Tibial artery (tissue), 4 donors: ENCODE measurements at regions not wholly inside any gene's neighbourhood (a gene's known extent, or its start where the extent isn't known, plus 50 kb on each side); places are given as distances from the start of the nearest gene placed in this dataset.
A peak's percentile ranks its signal among the peaks of the same experiment; 100 is the strongest.

Source experiments
- DNase-seq, 2 donors: peaks; one replicate each; pipeline ENCODE4 v3.0.0-alpha.2; 2019
- H3K27ac ChIP-seq, 2 donors: fragments of 200-600 bp; sonication (generic) in 1 of 2; 1 replicate in 1 of 2; 2 replicates in 1 of 2; pipeline ENCODE4 v1.5.1; 2018 to 2019; ENCODE audit warnings: mild to moderate bottlenecking in 1 of 2
- H3K27me3 ChIP-seq, 2 donors: fragments of 200-600 bp; sonication (generic) in 1 of 2; one replicate each; pipeline versions ENCODE4 v1.5.1 to v1.6.0; 2016 to 2019
- H3K36me3 ChIP-seq, 3 donors: fragments of 200-600 bp; sonication (generic) in 2 of 3; one replicate each; pipeline ENCODE4 v1.5.1; 2016 to 2019; ENCODE audit warnings: mild to moderate bottlenecking in 2 of 3
- H3K4me1 ChIP-seq, 4 donors: fragments of 200-600 bp; sonication (generic) in 2 of 4; 1 replicate in 3 of 4; 2 replicates in 1 of 4; pipeline ENCODE4 v1.5.1; 2016 to 2019
- H3K4me3 ChIP-seq, 2 donors: fragments of 200-600 bp; sonication (generic) in 1 of 2; 1 replicate in 1 of 2; 2 replicates in 1 of 2; pipeline ENCODE4 v1.5.1; 2018 to 2019; ENCODE audit warnings: mild to moderate bottlenecking in 2 of 2
- H3K9me3 ChIP-seq, 3 donors: fragments of 200-600 bp; sonication (generic) in 1 of 3; one replicate each; pipeline ENCODE4 v1.5.1; 2016 to 2019
- CTCF ChIP-seq, 2 experiments: fragments of 200-600 bp in 1 of 2; fragments of 450-650 bp in 1 of 2; IDR thresholded peaks; one replicate each; pipeline ENCODE4 v1.5.1; 2017 to 2019; ENCODE audit warnings: antibody characterized with exemption in 2 of 2, mild to moderate bottlenecking in 1 of 2, moderate library complexity in 1 of 2
- intact Hi-C: fragments of 100-400 bp; cut with DNase I; formaldehyde crosslinking; loops from one replicate; pipeline ENCODE4 v1.15.0; 2023; ENCODE audit warnings: low total_unique reads

DNA sequence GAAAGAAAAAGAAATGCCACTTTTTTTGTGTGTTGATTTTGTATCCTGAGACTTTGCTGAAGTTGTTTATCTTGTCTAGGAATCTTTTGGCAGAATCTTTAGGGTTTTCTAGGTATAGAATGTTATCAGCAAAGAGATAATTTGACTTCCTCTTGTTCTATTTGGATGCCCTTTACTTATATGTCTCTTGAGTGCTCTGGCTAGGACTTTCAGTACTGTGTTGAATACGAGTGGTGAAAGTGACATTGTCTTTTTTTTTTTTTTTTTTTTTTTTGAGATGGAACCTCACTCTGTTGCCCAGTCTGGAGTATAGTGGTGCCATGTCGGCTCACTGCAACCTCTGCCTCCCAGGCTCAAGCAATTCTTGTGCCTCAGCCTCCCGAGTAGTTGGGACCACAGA, 64.7 kb upstream of the NPHP3 start:
- Histone ChIP-seq H3K9me3 (no peaks in the 10 kb centered on the region), H3K36me3 (no peaks in the 10 kb centered on the region), H3K27ac (peak overlapping the region; percentile 64 to 72), H3K4me3 (no peak overlapping the region), H3K4me1 (peaks cover 0 to 50% (median 23%) of the 10 kb centered on the region in 4 donors), H3K27me3 (no peaks in the 10 kb centered on the region)
- no peak for TF ChIP-seq CTCF (IDR thresholded peaks at IDR 0.05)
- intact Hi-C loops = no loop called here
- no peak for DNase-seq

DNA sequence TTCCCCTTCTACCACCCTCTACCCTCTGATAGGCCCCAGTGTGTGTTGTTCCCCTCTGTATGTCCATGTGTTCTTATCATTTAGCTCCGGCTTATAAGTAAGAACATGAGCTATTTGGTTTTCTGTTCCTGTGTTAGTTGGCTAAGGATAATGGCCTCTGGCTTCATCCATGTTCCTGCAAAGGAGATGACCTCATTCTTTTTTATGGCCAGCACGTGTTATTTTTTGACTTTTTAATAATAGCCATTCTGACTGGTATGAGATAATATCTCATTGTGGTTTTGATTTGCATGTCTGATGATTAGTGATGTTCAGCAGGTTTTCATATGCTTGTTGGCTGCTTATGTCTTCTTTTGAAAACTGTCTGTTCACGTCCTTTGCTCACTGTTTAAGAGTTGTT, 63.1 kb upstream of the NPHP3 start:
- no peak overlapping the region for H3K4me3 ChIP-seq
- H3K27ac ChIP-seq = peak overlapping the region; percentile 46 to 63
- intact Hi-C loops = no loop called here
- no peaks in the 10 kb centered on the region for H3K36me3 ChIP-seq
- H3K27me3 ChIP-seq = no peaks in the 10 kb centered on the region
- H3K9me3 ChIP-seq = no peaks in the 10 kb centered on the region
- no peak for TF ChIP-seq CTCF (IDR thresholded peaks at IDR 0.05)
- H3K4me1 ChIP-seq = peaks cover 0 to 50% (median 23%) of the 10 kb centered on the region in 4 donors
- DNase-seq = no peak

GRCh38 chr3:132784502-132785025, 62.4 kb upstream of the NPHP3 start:
- TF ChIP-seq CTCF (IDR thresholded peaks at IDR 0.05) = no peak
- intact Hi-C loops = no loop called here
- no peaks in the 10 kb centered on the region for H3K9me3 ChIP-seq
- no peaks in the 10 kb centered on the region for H3K36me3 ChIP-seq
- H3K4me3 ChIP-seq = no peak overlapping the region
- peaks cover 0 to 50% (median 23%) of the 10 kb centered on the region in 4 donors for H3K4me1 ChIP-seq
- H3K27me3 ChIP-seq = no peaks in the 10 kb centered on the region
- H3K27ac ChIP-seq = peak overlapping the region; percentile 46 to 63
- DNase-seq = no peak

GRCh38 chr3:132783152-132783551, 60.9 kb upstream of the NPHP3 start:
- H3K4me3 ChIP-seq = no peak overlapping the region
- no peak for DNase-seq
- TF ChIP-seq CTCF (IDR thresholded peaks at IDR 0.05) = no peak
- intact Hi-C loops = no loop called here
- H3K4me1 ChIP-seq = peaks cover 0 to 36% (median 16%) of the 10 kb centered on the region in 4 donors
- no peaks in the 10 kb centered on the region for H3K27me3 ChIP-seq
- no peak overlapping the region for H3K27ac ChIP-seq
- no peaks in the 10 kb centered on the region for H3K9me3 ChIP-seq
- no peaks in the 10 kb centered on the region for H3K36me3 ChIP-seq

DNA sequence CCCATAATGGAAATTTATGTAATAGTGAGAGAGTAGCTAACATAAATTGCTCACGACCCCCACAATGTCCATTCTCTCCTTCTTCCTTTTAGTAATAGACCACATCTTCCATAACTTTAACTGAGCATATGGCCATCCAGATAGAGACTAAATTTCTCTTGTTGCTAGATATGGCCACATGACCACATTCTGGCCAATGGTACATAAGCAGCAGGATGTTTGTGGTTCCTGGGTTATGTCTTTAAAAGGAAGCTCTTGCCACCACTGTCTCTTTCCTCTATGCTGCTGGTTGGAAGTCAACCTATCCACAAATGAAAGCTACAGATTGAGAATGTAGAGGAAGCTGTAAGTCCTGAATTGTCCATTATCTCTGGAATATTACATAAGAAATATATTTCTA, 59.7 kb upstream of the NPHP3 start:
- DNase-seq = no peak
- no peaks in the 10 kb centered on the region for H3K27me3 ChIP-seq
- no peak for TF ChIP-seq CTCF (IDR thresholded peaks at IDR 0.05)
- peaks cover 0 to 24% (median 8%) of the 10 kb centered on the region in 4 donors for H3K4me1 ChIP-seq
- intact Hi-C loops = no loop called here
- no peaks in the 10 kb centered on the region for H3K36me3 ChIP-seq
- H3K27ac ChIP-seq = no peak overlapping the region
- no peak overlapping the region for H3K4me3 ChIP-seq
- H3K9me3 ChIP-seq = no peaks in the 10 kb centered on the region

DNA sequence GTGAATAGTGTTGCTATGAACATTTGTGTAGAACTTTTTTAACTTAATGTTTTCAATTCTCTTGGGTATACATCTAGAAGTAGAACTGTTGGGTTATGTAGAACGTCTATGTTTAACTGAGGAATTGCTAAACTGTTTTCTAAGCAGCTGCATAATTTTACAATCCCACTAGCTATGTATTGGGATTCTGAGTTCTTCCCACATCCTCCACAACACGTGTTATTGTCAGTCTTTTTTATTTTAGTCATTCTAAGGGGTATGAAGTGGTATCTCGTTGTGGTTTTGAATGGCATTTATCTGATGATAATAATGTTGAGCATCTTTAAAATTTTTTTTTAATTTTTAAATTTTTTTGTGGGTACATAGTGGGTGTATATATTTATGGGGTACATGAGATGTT, 55.0 kb upstream of the NPHP3 start:
- Histone ChIP-seq H3K9me3 (no peaks in the 10 kb centered on the region), H3K4me1 (no peaks in the 10 kb centered on the region), H3K36me3 (no peaks in the 10 kb centered on the region), H3K27ac (no peak overlapping the region), H3K4me3 (no peak overlapping the region), H3K27me3 (no peaks in the 10 kb centered on the region)
- TF ChIP-seq CTCF (IDR thresholded peaks at IDR 0.05) = no peak
- intact Hi-C loops = no loop called here
- DNase-seq = no peak
